HG03354 (cell line): ENCODE measurements at regions not wholly inside any gene's neighbourhood (a gene's known extent, or its start where the extent isn't known, plus 50 kb on each side); places are given as distances from the start of the nearest gene placed in this dataset.

Experiments
- ATAC-seq: cut with Tn5 transposase; IDR thresholded peaks from one replicate; pipeline ENCODE4 v1.9.1; 2021; ENCODE audit warnings: mild to moderate bottlenecking; ENCODE audit not compliant: unreplicated experiment, poor library complexity, severe bottlenecking

GRCh38 chr7:52980129-52980528 is 55.3 kb upstream of the POM121L12 start:
- no peak for ATAC-seq

- ATAC-seq: no peak
Observed at GRCh38 chr7:52973126-52973525, 62.3 kb upstream of the POM121L12 start.

GRCh38 chr7:52962402-52963076 is 72.9 kb upstream of the POM121L12 start:
- no peak for ATAC-seq

GRCh38 chr7:52961084-52961483 is 74.3 kb upstream of the POM121L12 start:
- no peak for ATAC-seq

- ATAC-seq: no peak
Observed at GRCh38 chr7:52959878-52960660, 75.4 kb upstream of the POM121L12 start.

- no peak for ATAC-seq
Observed at GRCh38 chr7:52959336-52959735, 76.1 kb upstream of the POM121L12 start.

- no peak for ATAC-seq
Observed at GRCh38 chr7:52958621-52959140, 76.8 kb upstream of the POM121L12 start.

- no peak for ATAC-seq
Observed at GRCh38 chr7:52956379-52956915, 79.0 kb upstream of the POM121L12 start.

- no peak for ATAC-seq
Observed at GRCh38 chr7:52955522-52955921, 79.9 kb upstream of the POM121L12 start.

GRCh38 chr7:52944921-52945320 is 90.5 kb upstream of the POM121L12 start:
- no peak for ATAC-seq

- no peak for ATAC-seq
Observed at GRCh38 chr7:52940481-52940880, 95.0 kb upstream of the POM121L12 start.

- no peak for ATAC-seq
Observed at GRCh38 chr7:52938455-52939133, 96.8 kb upstream of the POM121L12 start.

GRCh38 chr7:52936750-52937149 is 98.7 kb upstream of the POM121L12 start:
- no peak for ATAC-seq

GRCh38 chr7:52928591-52928990 is 106.8 kb upstream of the POM121L12 start:
- no peak for ATAC-seq

GRCh38 chr7:52925332-52925731 is 110.1 kb upstream of the POM121L12 start:
- ATAC-seq: no peak

- ATAC-seq: no peak
Observed at GRCh38 chr7:52920977-52921376, 114.5 kb upstream of the POM121L12 start.

- ATAC-seq: no peak
Observed at GRCh38 chr7:52917982-52918578, 117.4 kb upstream of the POM121L12 start.

- ATAC-seq: no peak
Observed at GRCh38 chr7:52911795-52912194, 123.6 kb upstream of the POM121L12 start.

GRCh38 chr7:52911326-52911725 is 124.1 kb upstream of the POM121L12 start:
- ATAC-seq: no peak

GRCh38 chr7:52909935-52910334 is 125.5 kb upstream of the POM121L12 start:
- ATAC-seq: no peak
